ENCODE measurements at regions not wholly inside any gene's neighbourhood (a gene's known extent, or its start where the extent isn't known, plus 50 kb on each side); places are given as distances from the start of the nearest gene placed in this dataset.

DNA sequence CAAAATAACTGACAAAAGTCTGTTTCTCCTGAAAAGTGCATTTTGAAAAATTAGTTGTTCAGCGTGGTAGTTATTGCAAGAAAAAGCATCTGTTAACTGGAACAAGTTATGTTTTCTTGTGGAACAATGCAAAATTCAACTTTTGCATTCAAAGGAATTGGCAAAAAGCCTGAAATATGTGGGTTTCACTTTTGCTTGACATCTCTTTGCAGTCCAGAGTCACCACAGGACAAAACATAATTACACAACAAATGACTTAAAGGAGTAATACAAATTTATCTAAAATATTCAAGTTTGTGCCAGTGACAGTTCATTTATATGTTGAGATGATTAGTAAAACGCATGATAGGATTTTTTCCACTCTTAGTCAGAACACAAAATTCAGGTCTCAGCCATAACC, 96.3 kb upstream of the P2RY1 start:
- TF ChIP-seq CREB1 (CRISPR knock-in tag; IDR thresholded peaks at IDR 0.05; ENCODE audit: low read depth) (no peak), ZNF331 (CRISPR knock-in tag; IDR thresholded peaks at IDR 0.05; ENCODE audit: low read depth) (no peak), STAT1 (IDR thresholded peaks at IDR 0.05; ENCODE audit: unreplicated experiment) (no peak), EZH2phosphoT487 (IDR thresholded peaks at IDR 0.05; ENCODE audit: unreplicated experiment) (no peak), ETS1 (IDR thresholded peaks at IDR 0.05) (no peak), POLR2AphosphoS5 (IDR thresholded peaks at IDR 0.05; ENCODE audit: low read depth) (no peak), EZH2 (IDR thresholded peaks at IDR 0.05; ENCODE audit: low read depth, unreplicated experiment) (no peak), CTCF (conservative IDR thresholded peaks at IDR 0.05; ENCODE audit: low read depth in 2 of 2) (no peak)
- TF ChIP-seq, protein P1, sequence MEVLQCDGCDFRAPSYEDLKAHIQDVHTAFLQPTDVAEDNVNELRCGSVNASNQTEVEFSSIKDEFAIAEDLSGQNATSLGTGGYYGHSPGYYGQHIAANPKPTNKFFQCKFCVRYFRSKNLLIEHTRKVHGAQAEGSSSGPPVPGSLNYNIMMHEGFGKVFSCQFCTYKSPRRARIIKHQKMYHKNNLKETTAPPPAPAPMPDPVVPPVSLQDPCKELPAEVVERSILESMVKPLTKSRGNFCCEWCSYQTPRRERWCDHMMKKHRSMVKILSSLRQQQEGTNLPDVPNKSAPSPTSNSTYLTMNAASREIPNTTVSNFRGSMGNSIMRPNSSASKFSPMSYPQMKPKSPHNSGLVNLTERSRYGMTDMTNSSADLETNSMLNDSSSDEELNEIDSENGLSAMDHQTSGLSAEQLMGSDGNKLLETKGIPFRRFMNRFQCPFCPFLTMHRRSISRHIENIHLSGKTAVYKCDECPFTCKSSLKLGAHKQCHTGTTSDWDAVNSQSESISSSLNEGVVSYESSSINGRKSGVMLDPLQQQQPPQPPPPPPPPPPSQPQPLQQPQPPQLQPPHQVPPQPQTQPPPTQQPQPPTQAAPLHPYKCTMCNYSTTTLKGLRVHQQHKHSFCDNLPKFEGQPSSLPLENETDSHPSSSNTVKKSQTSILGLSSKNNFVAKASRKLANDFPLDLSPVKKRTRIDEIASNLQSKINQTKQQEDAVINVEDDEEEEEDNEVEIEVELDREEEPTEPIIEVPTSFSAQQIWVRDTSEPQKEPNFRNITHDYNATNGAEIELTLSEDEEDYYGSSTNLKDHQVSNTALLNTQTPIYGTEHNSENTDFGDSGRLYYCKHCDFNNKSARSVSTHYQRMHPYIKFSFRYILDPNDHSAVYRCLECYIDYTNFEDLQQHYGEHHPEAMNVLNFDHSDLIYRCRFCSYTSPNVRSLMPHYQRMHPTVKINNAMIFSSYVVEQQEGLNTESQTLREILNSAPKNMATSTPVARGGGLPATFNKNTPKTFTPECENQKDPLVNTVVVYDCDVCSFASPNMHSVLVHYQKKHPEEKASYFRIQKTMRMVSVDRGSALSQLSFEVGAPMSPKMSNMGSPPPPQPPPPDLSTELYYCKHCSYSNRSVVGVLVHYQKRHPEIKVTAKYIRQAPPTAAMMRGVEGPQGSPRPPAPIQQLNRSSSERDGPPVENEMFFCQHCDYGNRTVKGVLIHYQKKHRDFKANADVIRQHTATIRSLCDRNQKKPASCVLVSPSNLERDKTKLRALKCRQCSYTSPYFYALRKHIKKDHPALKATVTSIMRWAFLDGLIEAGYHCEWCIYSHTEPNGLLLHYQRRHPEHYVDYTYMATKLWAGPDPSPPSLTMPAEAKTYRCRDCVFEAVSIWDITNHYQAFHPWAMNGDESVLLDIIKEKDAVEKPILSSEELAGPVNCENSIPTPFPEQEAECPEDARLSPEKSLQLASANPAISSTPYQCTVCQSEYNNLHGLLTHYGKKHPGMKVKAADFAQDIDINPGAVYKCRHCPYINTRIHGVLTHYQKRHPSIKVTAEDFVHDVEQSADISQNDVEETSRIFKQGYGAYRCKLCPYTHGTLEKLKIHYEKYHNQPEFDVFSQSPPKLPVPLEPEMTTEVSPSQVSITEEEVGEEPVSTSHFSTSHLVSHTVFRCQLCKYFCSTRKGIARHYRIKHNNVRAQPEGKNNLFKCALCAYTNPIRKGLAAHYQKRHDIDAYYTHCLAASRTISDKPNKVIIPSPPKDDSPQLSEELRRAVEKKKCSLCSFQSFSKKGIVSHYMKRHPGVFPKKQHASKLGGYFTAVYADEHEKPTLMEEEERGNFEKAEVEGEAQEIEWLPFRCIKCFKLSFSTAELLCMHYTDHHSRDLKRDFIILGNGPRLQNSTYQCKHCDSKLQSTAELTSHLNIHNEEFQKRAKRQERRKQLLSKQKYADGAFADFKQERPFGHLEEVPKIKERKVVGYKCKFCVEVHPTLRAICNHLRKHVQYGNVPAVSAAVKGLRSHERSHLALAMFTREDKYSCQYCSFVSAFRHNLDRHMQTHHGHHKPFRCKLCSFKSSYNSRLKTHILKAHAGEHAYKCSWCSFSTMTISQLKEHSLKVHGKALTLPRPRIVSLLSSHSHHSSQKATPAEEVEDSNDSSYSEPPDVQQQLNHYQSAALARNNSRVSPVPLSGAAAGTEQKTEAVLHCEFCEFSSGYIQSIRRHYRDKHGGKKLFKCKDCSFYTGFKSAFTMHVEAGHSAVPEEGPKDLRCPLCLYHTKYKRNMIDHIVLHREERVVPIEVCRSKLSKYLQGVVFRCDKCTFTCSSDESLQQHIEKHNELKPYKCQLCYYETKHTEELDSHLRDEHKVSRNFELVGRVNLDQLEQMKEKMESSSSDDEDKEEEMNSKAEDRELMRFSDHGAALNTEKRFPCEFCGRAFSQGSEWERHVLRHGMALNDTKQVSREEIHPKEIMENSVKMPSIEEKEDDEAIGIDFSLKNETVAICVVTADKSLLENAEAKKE (CRISPR knock-in tag; IDR thresholded peaks at IDR 0.05), result no peak
- TF ChIP-seq, protein P2, sequence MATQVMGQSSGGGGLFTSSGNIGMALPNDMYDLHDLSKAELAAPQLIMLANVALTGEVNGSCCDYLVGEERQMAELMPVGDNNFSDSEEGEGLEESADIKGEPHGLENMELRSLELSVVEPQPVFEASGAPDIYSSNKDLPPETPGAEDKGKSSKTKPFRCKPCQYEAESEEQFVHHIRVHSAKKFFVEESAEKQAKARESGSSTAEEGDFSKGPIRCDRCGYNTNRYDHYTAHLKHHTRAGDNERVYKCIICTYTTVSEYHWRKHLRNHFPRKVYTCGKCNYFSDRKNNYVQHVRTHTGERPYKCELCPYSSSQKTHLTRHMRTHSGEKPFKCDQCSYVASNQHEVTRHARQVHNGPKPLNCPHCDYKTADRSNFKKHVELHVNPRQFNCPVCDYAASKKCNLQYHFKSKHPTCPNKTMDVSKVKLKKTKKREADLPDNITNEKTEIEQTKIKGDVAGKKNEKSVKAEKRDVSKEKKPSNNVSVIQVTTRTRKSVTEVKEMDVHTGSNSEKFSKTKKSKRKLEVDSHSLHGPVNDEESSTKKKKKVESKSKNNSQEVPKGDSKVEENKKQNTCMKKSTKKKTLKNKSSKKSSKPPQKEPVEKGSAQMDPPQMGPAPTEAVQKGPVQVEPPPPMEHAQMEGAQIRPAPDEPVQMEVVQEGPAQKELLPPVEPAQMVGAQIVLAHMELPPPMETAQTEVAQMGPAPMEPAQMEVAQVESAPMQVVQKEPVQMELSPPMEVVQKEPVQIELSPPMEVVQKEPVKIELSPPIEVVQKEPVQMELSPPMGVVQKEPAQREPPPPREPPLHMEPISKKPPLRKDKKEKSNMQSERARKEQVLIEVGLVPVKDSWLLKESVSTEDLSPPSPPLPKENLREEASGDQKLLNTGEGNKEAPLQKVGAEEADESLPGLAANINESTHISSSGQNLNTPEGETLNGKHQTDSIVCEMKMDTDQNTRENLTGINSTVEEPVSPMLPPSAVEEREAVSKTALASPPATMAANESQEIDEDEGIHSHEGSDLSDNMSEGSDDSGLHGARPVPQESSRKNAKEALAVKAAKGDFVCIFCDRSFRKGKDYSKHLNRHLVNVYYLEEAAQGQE (IDR thresholded peaks at IDR 0.05; ENCODE audit: unreplicated experiment), result no peak
- Mint-ChIP-seq H3K4me3 (no peak overlapping the region), H3K36me3 (ENCODE audit: low read depth) (no peaks in the 10 kb centered on the region), H3K27me3 (ENCODE audit: insufficient read depth, low read depth, poor library complexity) (no peaks in the 10 kb centered on the region), H3K4me1 (peaks cover 4% of the 10 kb centered on the region; the same call in 1 of the 3 replicates), H3K27ac (no peak overlapping the region), H3K9me3 (no peaks in the 10 kb centered on the region)
- Histone ChIP-seq H3K4me2 (no peak overlapping the region), H3K4me1 (ENCODE audit: insufficient read depth) (no peaks in the 10 kb centered on the region), H3K9me2 (ENCODE audit: insufficient read depth) (no peaks in the 10 kb centered on the region), H3K27me3 (ENCODE audit: insufficient read depth) (no peaks in the 10 kb centered on the region), H2AFZ (no peak overlapping the region), H4K20me1 (replicated peaks; ENCODE audit: insufficient read depth) (no peaks in the 10 kb centered on the region), H3F3A (replicated peaks; ENCODE audit: low read depth) (no peaks in the 10 kb centered on the region), H3K4me3 (no peak overlapping the region), H3K36me3 (ENCODE audit: insufficient read depth) (no peaks in the 10 kb centered on the region), H3K79me2 (replicated peaks; ENCODE audit: insufficient read depth) (no peaks in the 10 kb centered on the region), H3K27ac (ENCODE audit: low read depth) (no peak overlapping the region)
- DNase-seq (ENCODE audit: low spot score) (no peak), ATAC-seq (no peak)
